ENCODE measurements at regions not wholly inside any gene's neighbourhood (a gene's known extent, or its start where the extent isn't known, plus 50 kb on each side); places are given as distances from the start of the nearest gene placed in this dataset.

DNA sequence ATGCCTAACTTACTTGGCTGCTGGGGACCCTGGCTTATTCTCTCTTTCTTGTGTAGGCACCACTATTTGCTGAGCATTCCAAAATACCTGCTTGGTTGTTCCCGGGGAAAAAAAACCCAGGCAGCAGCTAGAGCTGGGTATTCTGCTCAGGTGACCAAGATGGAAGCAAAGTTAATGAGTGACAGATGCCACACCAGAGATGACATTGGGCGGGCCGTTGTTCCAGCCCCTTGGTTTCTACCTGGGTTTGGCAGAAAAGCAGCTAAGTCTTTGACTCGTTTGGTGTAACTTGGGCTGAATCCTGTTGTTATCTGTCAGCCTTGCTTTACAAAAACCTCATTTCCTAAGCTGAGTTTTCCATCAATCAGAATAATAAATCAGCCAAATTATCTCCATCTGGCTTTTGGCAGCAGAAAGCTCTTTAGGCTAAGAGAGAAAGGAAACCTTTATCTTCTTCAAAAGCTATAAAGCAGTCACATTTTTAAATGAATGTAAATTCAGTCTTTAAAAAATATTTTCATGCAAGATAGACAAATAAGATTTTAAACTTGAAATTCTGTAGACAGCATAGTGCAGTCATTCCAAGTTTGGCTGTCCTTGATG is 202.0 kb upstream of the GMDS start:
- Histone ChIP-seq H3K9ac (ENCODE audit: low read depth, low read length) (no peak overlapping the region), H3K4me3 (ENCODE audit: low read depth, low read length) (no peak overlapping the region), H3K4me1 (ENCODE audit: control insufficient read depth, insufficient read depth, low read length) (no peaks in the 10 kb centered on the region), H3K36me3 (ENCODE audit: control insufficient read depth, insufficient read depth, low read length) (no peaks in the 10 kb centered on the region), H3K9me3 (ENCODE audit: control insufficient read depth, insufficient read depth, low read length) (no peaks in the 10 kb centered on the region), H3K27me3 (ENCODE audit: control insufficient read depth, insufficient read depth, low read length) (peaks cover 9% of the 10 kb centered on the region)

DNA sequence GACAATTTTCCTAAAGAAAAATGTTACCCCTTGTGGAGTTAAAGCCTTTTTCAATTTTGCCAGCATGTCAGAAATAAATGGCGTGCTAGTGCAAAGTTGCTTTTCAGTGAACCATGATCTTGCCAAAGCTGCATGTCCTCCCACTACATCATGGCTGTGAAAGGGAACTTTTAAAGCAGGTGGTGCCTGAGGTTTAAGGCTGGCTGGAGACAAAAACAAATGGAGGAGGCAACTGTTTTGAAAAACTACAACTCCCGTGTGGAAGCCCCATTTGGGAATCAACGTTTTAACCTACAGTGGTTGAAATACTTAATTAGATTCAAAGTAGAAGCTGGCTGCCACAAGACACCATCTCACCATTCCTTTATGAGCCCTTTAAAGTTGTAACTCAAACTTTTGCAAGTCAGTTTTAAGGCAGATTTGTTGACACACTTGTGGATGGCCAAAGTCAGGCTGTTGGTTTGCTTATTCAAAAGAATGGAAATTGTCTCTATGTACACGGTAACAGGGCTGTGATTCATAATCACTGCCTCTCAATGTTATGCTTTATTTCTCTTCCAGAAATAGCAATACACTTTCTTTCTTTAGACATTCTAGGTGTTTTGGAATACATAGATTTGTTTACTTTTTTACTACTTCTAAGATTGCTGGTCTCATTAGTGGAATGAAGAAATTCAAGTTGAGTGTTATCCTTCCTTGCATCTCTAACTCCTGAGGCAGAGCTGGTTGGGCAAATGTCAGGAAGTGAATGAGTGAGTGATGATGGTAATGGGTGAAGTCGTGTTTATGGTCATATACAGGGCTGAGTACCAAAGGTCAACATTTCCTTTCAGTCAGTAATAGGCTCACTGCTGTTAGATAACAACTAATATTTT is 196.4 kb upstream of the GMDS start:
- no peak overlapping the region for H3K4me3 ChIP-seq (ENCODE audit: low read depth, low read length)
- no peaks in the 10 kb centered on the region for H3K27me3 ChIP-seq (ENCODE audit: control insufficient read depth, insufficient read depth, low read length)

DNA sequence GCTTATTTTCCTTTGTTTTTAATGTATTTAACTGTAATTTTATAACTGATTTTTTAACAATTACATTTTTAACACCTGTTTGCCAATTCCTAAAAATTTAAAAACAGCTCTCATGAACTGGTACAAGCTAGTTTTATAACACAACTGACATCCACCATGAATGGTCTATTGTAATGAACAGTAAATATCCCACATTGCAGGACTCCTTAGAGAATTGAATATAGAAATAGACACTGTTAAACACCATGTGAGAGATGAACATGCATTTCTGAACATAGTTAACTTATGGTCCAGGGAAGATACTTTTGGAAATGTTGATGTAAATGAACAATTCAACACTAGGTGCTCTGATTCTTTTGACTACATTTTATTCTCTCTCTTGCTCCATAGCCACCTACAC is 195.1 kb upstream of the GMDS start:
- Histone ChIP-seq H3K9me3 (ENCODE audit: control insufficient read depth, insufficient read depth, low read length) (no peaks in the 10 kb centered on the region), H3K36me3 (ENCODE audit: control insufficient read depth, insufficient read depth, low read length) (no peaks in the 10 kb centered on the region), H3K4me1 (ENCODE audit: control insufficient read depth, insufficient read depth, low read length) (no peaks in the 10 kb centered on the region), H3K4me3 (ENCODE audit: low read depth, low read length) (no peak overlapping the region), H3K27me3 (ENCODE audit: control insufficient read depth, insufficient read depth, low read length) (no peaks in the 10 kb centered on the region), H3K9ac (ENCODE audit: low read depth, low read length) (no peak overlapping the region)

More for the DNA sequence above, 196.4 kb upstream of the GMDS start:
- H3K4me1 ChIP-seq (ENCODE audit: control insufficient read depth, insufficient read depth, low read length): no peaks in the 10 kb centered on the region
- no peaks in the 10 kb centered on the region for H3K9me3 ChIP-seq (ENCODE audit: control insufficient read depth, insufficient read depth, low read length)
- no peak overlapping the region for H3K9ac ChIP-seq (ENCODE audit: low read depth, low read length)
- no peaks in the 10 kb centered on the region for H3K36me3 ChIP-seq (ENCODE audit: control insufficient read depth, insufficient read depth, low read length)

DNA sequence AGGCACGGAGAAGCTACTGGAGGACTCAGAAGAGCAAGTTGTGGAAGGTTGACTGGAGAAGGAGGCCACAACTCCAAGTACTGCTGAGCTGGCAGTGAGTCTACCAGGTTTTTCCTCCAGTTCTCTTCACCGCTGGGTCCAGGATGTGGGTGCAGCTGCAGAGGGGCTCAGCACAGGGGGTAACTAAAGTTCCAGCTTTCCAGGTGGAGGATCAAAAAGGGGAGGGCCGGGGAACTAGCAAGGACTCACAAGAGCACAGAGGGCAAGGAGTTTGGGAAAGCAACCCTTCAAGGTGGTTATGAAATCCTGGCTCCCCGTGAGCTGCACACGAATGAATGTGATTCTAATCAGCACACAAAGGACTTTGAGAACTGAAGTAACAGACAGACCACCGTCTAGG is 194.2 kb upstream of the GMDS start:
- H3K4me1 ChIP-seq (ENCODE audit: control insufficient read depth, insufficient read depth, low read length): no peaks in the 10 kb centered on the region
- no peaks in the 10 kb centered on the region for H3K36me3 ChIP-seq (ENCODE audit: control insufficient read depth, insufficient read depth, low read length)
- H3K27me3 ChIP-seq (ENCODE audit: control insufficient read depth, insufficient read depth, low read length): no peaks in the 10 kb centered on the region
- H3K4me3 ChIP-seq (ENCODE audit: low read depth, low read length): no peak overlapping the region
- H3K9ac ChIP-seq (ENCODE audit: low read depth, low read length): no peak overlapping the region
- H3K9me3 ChIP-seq (ENCODE audit: control insufficient read depth, insufficient read depth, low read length): no peaks in the 10 kb centered on the region

DNA sequence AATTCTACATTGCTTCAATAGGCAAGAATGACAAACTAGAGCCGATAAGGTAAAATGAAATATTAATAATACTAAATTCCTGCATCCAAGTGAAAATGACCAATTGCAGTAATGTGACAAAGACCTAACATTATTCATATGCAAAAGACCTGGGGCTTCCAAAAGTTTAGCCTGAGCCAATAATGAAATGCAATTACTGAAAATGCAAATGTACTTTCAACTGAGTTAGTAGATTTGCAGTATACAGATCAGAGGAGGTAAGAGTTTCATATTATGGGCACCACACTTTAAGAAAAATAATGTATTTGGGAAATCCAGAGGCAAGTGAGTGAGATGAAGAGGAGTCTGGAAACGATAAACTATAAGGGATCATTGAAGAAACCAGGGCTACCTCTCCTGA is 193.7 kb upstream of the GMDS start:
- H3K4me3 ChIP-seq (ENCODE audit: low read depth, low read length): no peak overlapping the region
- no peaks in the 10 kb centered on the region for H3K4me1 ChIP-seq (ENCODE audit: control insufficient read depth, insufficient read depth, low read length)
- no peaks in the 10 kb centered on the region for H3K27me3 ChIP-seq (ENCODE audit: control insufficient read depth, insufficient read depth, low read length)
- H3K9ac ChIP-seq (ENCODE audit: low read depth, low read length): no peak overlapping the region
- H3K36me3 ChIP-seq (ENCODE audit: control insufficient read depth, insufficient read depth, low read length): no peaks in the 10 kb centered on the region
- H3K9me3 ChIP-seq (ENCODE audit: control insufficient read depth, insufficient read depth, low read length): no peaks in the 10 kb centered on the region

DNA sequence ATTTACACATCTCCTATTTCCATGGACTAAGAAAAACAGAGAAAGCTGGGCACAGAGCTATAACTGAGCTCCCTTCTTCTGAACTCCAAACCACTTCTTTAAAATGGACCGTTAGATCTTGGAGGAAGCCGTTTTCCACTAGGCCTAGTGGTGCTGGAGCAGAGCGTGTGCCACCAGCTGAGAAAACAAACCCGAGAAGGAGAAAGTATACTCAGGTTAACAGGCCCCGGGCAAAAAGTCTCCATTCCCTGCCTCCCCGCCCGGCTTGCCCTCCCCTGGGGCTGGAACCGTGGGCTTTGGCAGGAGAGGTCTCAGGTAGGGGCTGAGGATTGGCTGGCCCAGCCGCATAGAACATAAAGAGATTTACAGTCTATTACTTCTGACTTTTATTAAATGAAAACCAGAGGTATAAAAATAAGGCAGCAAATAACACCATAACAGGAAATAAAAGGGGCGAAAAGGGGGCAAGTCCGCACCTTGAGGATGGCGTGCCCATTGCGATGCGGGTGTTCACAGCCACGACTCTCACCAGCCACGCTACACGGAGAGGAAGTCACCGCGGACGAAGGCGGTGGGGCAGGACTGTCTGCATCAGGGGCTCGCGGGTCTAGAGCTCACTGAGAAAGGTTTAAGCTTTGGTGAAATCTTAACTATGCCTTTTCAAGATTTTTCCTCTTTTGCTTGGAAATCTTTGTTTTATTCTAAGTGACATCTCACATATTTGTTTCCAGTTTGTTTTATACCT is 191.2 kb upstream of the GMDS start:
- no peaks in the 10 kb centered on the region for H3K27me3 ChIP-seq (ENCODE audit: control insufficient read depth, insufficient read depth, low read length)
- H3K9ac ChIP-seq (ENCODE audit: low read depth, low read length): no peak overlapping the region
- H3K4me3 ChIP-seq (ENCODE audit: low read depth, low read length): no peak overlapping the region
- H3K36me3 ChIP-seq (ENCODE audit: control insufficient read depth, insufficient read depth, low read length): no peaks in the 10 kb centered on the region
- H3K4me1 ChIP-seq (ENCODE audit: control insufficient read depth, insufficient read depth, low read length): no peaks in the 10 kb centered on the region
- H3K9me3 ChIP-seq (ENCODE audit: control insufficient read depth, insufficient read depth, low read length): no peaks in the 10 kb centered on the region

DNA sequence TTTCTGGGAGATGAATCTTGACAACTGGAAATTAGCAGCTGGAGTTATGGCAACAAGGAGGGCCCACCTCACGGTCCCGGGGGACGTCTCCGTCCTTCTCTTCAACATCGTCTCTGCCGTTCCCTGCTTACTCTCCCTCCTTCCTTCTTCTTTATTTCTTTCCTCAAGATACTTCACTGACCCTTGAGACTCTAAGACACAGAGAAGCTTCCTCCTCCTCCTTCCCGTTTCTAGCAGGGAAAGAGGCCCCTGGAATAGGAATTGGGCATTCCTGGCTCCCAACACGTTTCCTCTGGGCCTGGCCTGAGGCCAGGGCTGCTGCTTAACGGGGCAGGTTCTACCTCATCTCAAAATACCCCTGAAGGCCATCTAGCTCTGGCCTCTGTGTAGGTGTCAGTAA is 189.9 kb upstream of the GMDS start:
- no peaks in the 10 kb centered on the region for H3K27me3 ChIP-seq (ENCODE audit: control insufficient read depth, insufficient read depth, low read length)
- H3K36me3 ChIP-seq (ENCODE audit: control insufficient read depth, insufficient read depth, low read length): no peaks in the 10 kb centered on the region
- no peaks in the 10 kb centered on the region for H3K9me3 ChIP-seq (ENCODE audit: control insufficient read depth, insufficient read depth, low read length)
- H3K4me3 ChIP-seq (ENCODE audit: low read depth, low read length): no peak overlapping the region
- no peaks in the 10 kb centered on the region for H3K4me1 ChIP-seq (ENCODE audit: control insufficient read depth, insufficient read depth, low read length)
- no peak overlapping the region for H3K9ac ChIP-seq (ENCODE audit: low read depth, low read length)

DNA sequence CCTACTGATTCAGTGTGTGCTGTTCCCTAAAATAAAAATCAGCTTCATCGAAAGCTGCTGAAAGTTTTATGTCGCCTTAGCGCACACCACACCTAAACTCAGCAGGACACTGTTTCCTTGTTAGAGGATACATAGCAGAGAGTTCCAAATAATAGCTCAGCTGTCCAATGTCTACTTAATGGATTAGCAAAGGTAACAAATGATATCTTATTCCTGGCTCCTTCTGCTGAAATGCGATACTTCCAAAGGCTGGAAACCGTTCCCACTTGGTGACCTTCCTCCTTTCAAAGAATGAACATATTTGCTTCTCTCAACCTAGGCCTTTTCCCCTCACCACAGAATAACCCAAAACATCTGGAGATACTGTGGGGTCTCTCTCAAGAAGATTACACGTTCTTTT is 189.5 kb upstream of the GMDS start:
- Histone ChIP-seq H3K27me3 (ENCODE audit: control insufficient read depth, insufficient read depth, low read length) (no peaks in the 10 kb centered on the region), H3K36me3 (ENCODE audit: control insufficient read depth, insufficient read depth, low read length) (no peaks in the 10 kb centered on the region), H3K4me3 (ENCODE audit: low read depth, low read length) (no peak overlapping the region), H3K9ac (ENCODE audit: low read depth, low read length) (no peak overlapping the region), H3K4me1 (ENCODE audit: control insufficient read depth, insufficient read depth, low read length) (no peaks in the 10 kb centered on the region), H3K9me3 (ENCODE audit: control insufficient read depth, insufficient read depth, low read length) (no peaks in the 10 kb centered on the region)

DNA sequence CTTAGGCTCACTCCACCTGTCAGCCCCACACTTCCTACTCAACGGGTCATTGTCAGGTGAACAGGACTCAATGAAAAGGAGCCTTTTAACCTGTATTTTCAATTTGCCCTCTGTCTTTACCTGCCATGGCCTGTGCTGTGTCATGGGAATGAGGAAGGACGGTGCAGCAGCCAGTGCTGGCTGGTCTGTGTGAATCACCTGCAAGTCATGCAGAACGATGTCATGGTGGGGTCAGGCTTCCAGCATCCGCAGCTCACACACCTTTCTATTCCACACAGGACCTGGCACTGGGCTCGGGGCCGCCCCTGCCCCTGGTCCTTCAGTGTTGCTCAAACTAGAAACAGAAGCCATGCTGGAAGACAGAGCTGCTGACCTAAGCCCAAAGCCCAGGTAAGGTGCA is 188.7 kb upstream of the GMDS start:
- Histone ChIP-seq H3K9ac (ENCODE audit: low read depth, low read length) (no peak overlapping the region), H3K4me3 (ENCODE audit: low read depth, low read length) (no peak overlapping the region), H3K27me3 (ENCODE audit: control insufficient read depth, insufficient read depth, low read length) (no peaks in the 10 kb centered on the region), H3K9me3 (ENCODE audit: control insufficient read depth, insufficient read depth, low read length) (no peaks in the 10 kb centered on the region), H3K4me1 (ENCODE audit: control insufficient read depth, insufficient read depth, low read length) (no peaks in the 10 kb centered on the region), H3K36me3 (ENCODE audit: control insufficient read depth, insufficient read depth, low read length) (no peaks in the 10 kb centered on the region)

DNA sequence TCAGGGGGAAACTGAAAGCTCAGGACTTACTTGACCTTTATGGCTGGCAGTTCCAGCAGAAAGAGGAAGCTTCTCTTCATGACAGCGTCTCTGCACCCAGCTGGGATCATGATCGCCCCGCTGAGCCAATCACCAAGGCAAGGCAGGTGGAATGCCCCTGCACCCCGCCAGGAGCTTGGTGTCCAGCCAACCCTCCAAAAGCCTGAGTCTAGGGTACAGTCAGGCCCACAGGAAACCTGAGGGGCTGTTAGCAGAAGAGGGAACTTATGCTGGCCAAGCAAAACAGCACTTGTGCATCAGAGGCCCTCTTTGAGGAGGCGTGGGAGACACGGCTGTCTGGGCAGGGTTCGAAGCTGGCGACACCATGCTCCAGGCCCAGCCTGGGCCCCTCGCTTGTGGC is 188.3 kb upstream of the GMDS start:
- Histone ChIP-seq H3K4me1 (ENCODE audit: control insufficient read depth, insufficient read depth, low read length) (no peaks in the 10 kb centered on the region), H3K27me3 (ENCODE audit: control insufficient read depth, insufficient read depth, low read length) (no peaks in the 10 kb centered on the region), H3K4me3 (ENCODE audit: low read depth, low read length) (no peak overlapping the region), H3K9ac (ENCODE audit: low read depth, low read length) (no peak overlapping the region), H3K9me3 (ENCODE audit: control insufficient read depth, insufficient read depth, low read length) (no peaks in the 10 kb centered on the region), H3K36me3 (ENCODE audit: control insufficient read depth, insufficient read depth, low read length) (no peaks in the 10 kb centered on the region)

DNA sequence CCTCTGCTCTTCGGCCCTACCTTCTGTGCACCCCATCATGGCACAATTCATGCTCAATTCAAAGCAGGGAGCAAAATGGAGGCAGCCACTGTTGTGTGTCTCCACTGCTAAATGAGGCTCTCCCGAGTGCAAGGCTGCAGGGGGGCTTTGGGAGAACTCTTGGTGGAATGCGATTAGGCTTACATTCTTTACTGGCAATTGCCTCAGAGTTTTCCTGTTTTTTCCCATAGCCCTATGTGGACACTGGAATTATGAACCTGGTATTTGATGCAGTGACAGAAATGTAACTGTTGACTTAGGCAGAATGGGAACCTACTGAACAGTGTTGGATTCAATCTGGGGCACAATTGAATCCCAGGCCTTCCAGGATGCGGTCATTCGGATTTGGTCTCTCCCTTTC is 187.9 kb upstream of the GMDS start:
- no peaks in the 10 kb centered on the region for H3K4me1 ChIP-seq (ENCODE audit: control insufficient read depth, insufficient read depth, low read length)
- H3K36me3 ChIP-seq (ENCODE audit: control insufficient read depth, insufficient read depth, low read length): no peaks in the 10 kb centered on the region
- no peak overlapping the region for H3K9ac ChIP-seq (ENCODE audit: low read depth, low read length)
- H3K4me3 ChIP-seq (ENCODE audit: low read depth, low read length): no peak overlapping the region
- H3K9me3 ChIP-seq (ENCODE audit: control insufficient read depth, insufficient read depth, low read length): no peaks in the 10 kb centered on the region
- H3K27me3 ChIP-seq (ENCODE audit: control insufficient read depth, insufficient read depth, low read length): no peaks in the 10 kb centered on the region

DNA sequence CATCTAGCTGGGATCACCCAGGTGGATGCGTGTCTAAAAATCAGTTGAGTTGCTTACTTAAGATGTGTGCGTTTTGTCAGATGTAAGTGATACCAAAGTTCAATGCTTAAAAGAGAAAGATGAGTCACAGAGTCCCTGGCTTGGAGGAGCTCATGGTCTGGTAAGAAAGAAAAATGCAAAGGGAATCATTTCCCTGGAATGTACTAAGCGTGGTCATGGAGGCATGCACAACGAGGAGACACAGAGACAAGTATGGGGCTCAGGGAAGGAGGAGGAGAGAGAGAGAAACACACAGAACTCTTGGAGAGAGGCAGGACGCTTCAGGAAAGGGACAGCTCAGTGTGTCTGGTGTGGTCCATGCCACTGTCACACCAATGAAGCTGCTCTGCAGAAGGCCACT is 186.9 kb upstream of the GMDS start:
- H3K4me1 ChIP-seq (ENCODE audit: control insufficient read depth, insufficient read depth, low read length): no peaks in the 10 kb centered on the region
- no peaks in the 10 kb centered on the region for H3K9me3 ChIP-seq (ENCODE audit: control insufficient read depth, insufficient read depth, low read length)
- H3K9ac ChIP-seq (ENCODE audit: low read depth, low read length): no peak overlapping the region
- H3K27me3 ChIP-seq (ENCODE audit: control insufficient read depth, insufficient read depth, low read length): no peaks in the 10 kb centered on the region
- H3K36me3 ChIP-seq (ENCODE audit: control insufficient read depth, insufficient read depth, low read length): no peaks in the 10 kb centered on the region
- no peak overlapping the region for H3K4me3 ChIP-seq (ENCODE audit: low read depth, low read length)

Measured in iPS-15b (cell line).